ENCODE measurements at regions not wholly inside any gene's neighbourhood (a gene's known extent, or its start where the extent isn't known, plus 50 kb on each side); places are given as distances from the start of the nearest gene placed in this dataset.

- TF ChIP-seq CTCF (IDR thresholded peaks at IDR 0.05) (no peak), ZFX (IDR thresholded peaks at IDR 0.05; ENCODE audit: borderline replicate concordance) (no peak)
Measured at GRCh38 chr1:221408117-221408803, 333.6 kb downstream of the DUSP10 start.
